Endodermal cell (in vitro differentiated cells): ENCODE measurements at regions not wholly inside any gene's neighbourhood (a gene's known extent, or its start where the extent isn't known, plus 50 kb on each side); places are given as distances from the start of the nearest gene placed in this dataset.

Source experiments
- DNase-seq: peaks from one replicate; pipeline ENCODE4 v3.0.0-alpha.2; 2017
- H3K27ac ChIP-seq: 2 replicates; pipeline ENCODE4 v1.5.1; 2013; ENCODE audit warnings: mild to moderate bottlenecking, low read depth, low read length, moderate library complexity
- H3K27me3 ChIP-seq: 2 replicates; pipeline ENCODE4 v1.6.1; 2013; ENCODE audit warnings: mild to moderate bottlenecking, low read length, moderate library complexity; ENCODE audit not compliant: insufficient read depth, control insufficient read depth, poor library complexity, severe bottlenecking
- H3K36me3 ChIP-seq: 2 replicates; pipeline ENCODE4 v1.7.0; 2013; ENCODE audit warnings: mild to moderate bottlenecking, low read length, moderate library complexity; ENCODE audit not compliant: control insufficient read depth, insufficient read depth
- H3K4me1 ChIP-seq: one replicate; pipeline ENCODE4 v1.7.0; 2013; ENCODE audit warnings: low read length; ENCODE audit not compliant: control insufficient read depth, insufficient read depth
- H3K4me3 ChIP-seq: 2 replicates; pipeline ENCODE4 v1.5.1; 2013; ENCODE audit warnings: mild to moderate bottlenecking, low read length, moderate library complexity
- H3K9ac ChIP-seq: 2 replicates; pipeline ENCODE4 v1.6.1; 2013; ENCODE audit warnings: mild to moderate bottlenecking, low read length, moderate library complexity; ENCODE audit not compliant: poor library complexity, severe bottlenecking; ENCODE audit errors: extremely low read depth
- H3K9me3 ChIP-seq: 2 replicates; pipeline ENCODE4 v1.6.1; 2013; ENCODE audit warnings: mild to moderate bottlenecking, low read length, moderate library complexity; ENCODE audit not compliant: control insufficient read depth
- H3K27ac Mint-ChIP-seq: 2 replicates; pipeline ENCODE4 v1.8.0; 2020; ENCODE audit warnings: mixed read lengths
- H3K27me3 Mint-ChIP-seq: 2 replicates; pipeline ENCODE4 v1.8.0; 2021; ENCODE audit warnings: mild to moderate bottlenecking, mixed read lengths; ENCODE audit not compliant: insufficient read depth
- H3K36me3 Mint-ChIP-seq: 2 replicates; pipeline ENCODE4 v1.8.0; 2020; ENCODE audit warnings: low read depth, mixed read lengths
- H3K4me1 Mint-ChIP-seq: 2 replicates; pipeline ENCODE4 v1.8.0; 2020; ENCODE audit warnings: mixed read lengths
- H3K4me3 Mint-ChIP-seq: 2 replicates; pipeline ENCODE4 v1.8.0; 2020; ENCODE audit warnings: mild to moderate bottlenecking, moderate library complexity, mixed read lengths
- H3K9me3 Mint-ChIP-seq: 2 replicates; pipeline ENCODE4 v1.8.0; 2020; ENCODE audit warnings: mild to moderate bottlenecking, mixed read lengths
- WGBS, 2 experiments: methylation state at CpG; one replicate each; pipeline versions ENCODE4 v1.1.5 to v1.1.7; 2013; ENCODE audit warnings: missing lambda C conversion rate in 2 of 2, mixed read lengths in 1 of 2; ENCODE audit not compliant: insufficient coverage in 1 of 2, insufficient read length in 1 of 2; 5-methylcytosine and 5-hydroxymethylcytosine counted together
- TF ChIP-seq, protein P1 (sequence below): fragments of 200-600 bp; sonication (generic); conservative IDR thresholded peaks from 2 replicates; pipeline ENCODE4 v1.5.0; 2021; ENCODE audit warnings: antibody characterized with exemption, mild to moderate bottlenecking

DNA sequence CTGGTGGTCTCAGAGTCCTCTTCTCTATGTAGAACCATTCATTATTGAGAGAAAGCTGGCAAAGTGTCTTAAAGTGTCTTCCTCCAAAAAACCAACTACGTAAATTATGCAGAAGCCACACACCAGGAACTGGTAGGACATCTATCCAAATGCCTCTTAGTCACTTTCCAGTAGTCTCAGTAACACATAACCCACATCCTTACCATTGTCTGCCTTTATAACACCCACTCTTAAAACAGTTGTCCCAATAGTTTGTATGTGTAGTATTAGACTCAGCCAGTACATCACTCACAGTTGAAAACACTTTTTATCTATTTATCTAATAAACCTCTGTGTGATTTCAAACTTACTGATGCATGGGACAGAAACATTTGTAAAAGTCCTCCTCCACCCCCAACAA lies 143.6 kb upstream of the HNRNPA3 start:
- Mint-ChIP-seq H3K4me1 (peaks cover 3% of the 10 kb centered on the region), H3K36me3 (no peaks in the 10 kb centered on the region), H3K27ac (no peak overlapping the region), H3K9me3 (no peaks in the 10 kb centered on the region), H3K27me3 (peaks cover 30% of the 10 kb centered on the region), H3K4me3 (no peak overlapping the region)
- Histone ChIP-seq H3K36me3 (no peaks in the 10 kb centered on the region), H3K27me3 (peaks cover 25% of the 10 kb centered on the region), H3K9ac (no peak overlapping the region), H3K27ac (no peak overlapping the region), H3K9me3 (no peaks in the 10 kb centered on the region), H3K4me3 (no peak overlapping the region), H3K4me1 (no peaks in the 10 kb centered on the region)
- 100% methylated on average over 1 of the region's 1 CpG; no CpG with 5 or more reads in 1 of the 2 experiments for WGBS, 2 experiments
- no peak for DNase-seq
- TF ChIP-seq, protein P1, sequence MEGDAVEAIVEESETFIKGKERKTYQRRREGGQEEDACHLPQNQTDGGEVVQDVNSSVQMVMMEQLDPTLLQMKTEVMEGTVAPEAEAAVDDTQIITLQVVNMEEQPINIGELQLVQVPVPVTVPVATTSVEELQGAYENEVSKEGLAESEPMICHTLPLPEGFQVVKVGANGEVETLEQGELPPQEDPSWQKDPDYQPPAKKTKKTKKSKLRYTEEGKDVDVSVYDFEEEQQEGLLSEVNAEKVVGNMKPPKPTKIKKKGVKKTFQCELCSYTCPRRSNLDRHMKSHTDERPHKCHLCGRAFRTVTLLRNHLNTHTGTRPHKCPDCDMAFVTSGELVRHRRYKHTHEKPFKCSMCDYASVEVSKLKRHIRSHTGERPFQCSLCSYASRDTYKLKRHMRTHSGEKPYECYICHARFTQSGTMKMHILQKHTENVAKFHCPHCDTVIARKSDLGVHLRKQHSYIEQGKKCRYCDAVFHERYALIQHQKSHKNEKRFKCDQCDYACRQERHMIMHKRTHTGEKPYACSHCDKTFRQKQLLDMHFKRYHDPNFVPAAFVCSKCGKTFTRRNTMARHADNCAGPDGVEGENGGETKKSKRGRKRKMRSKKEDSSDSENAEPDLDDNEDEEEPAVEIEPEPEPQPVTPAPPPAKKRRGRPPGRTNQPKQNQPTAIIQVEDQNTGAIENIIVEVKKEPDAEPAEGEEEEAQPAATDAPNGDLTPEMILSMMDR, result no peak

DNA sequence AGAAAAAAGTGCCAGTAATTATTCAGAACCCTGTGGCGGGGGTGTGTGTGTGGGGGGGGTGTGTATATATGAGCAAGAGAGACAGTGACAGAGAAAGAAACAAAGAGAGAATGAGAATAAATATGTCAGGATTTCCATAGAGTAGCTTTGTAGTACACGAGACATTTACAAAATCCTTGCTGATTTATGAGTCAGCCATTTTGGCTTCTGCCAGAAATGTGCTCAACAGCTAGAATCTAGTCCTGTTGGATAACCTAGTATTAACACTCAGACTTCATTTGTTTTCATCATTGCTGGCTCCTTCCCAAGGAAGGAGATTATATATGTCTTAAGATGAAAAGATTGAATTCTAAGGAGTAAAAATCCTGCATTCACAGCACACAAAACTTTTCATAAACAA lies 140.5 kb upstream of the HNRNPA3 start:
- peaks cover 16% of the 10 kb centered on the region for H3K4me1 Mint-ChIP-seq
- Histone ChIP-seq H3K4me3 (no peak overlapping the region), H3K4me1 (peaks cover 8% of the 10 kb centered on the region), H3K9ac (no peak overlapping the region), H3K9me3 (no peaks in the 10 kb centered on the region), H3K27ac (no peak overlapping the region), H3K36me3 (no peaks in the 10 kb centered on the region), H3K27me3 (peaks cover 33% of the 10 kb centered on the region)
- WGBS, 2 experiments, result 81 to 100% methylated on average over 1 to 2 of the region's 2 CpGs
- no peak overlapping the region for H3K27ac Mint-ChIP-seq
- no peaks in the 10 kb centered on the region for H3K9me3 Mint-ChIP-seq
- H3K27me3 Mint-ChIP-seq, result peaks cover 26% of the 10 kb centered on the region
- H3K4me3 Mint-ChIP-seq, result no peak overlapping the region
- no peaks in the 10 kb centered on the region for H3K36me3 Mint-ChIP-seq
- TF ChIP-seq, protein P1, result no peak
- no peak for DNase-seq

DNA sequence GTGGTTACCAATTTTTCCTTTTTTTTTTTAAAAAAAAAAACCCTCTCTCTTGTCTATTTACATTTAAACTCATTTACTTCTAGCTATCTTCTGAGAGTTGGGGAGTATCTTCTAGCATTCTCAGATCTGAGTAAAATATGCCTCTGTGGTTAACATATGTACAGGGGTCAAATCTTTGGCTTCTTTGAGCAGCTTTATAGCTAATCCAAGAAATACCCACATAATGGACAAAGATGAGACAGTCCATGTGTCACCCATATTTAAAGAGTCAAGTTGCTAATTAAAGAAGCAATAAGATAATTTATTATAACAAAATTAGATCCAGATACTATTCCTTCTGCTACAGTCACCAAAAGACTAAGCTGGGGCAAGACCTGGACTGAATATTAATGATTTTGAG lies 139.0 kb upstream of the HNRNPA3 start:
- H3K9me3 ChIP-seq, result no peaks in the 10 kb centered on the region
- peaks cover 37% of the 10 kb centered on the region for H3K27me3 ChIP-seq
- no peaks in the 10 kb centered on the region for H3K36me3 Mint-ChIP-seq
- H3K27me3 Mint-ChIP-seq, result peaks cover 28% of the 10 kb centered on the region
- no peak overlapping the region for H3K27ac ChIP-seq
- H3K9ac ChIP-seq, result no peak overlapping the region
- no peak overlapping the region for H3K4me3 ChIP-seq
- no peaks in the 10 kb centered on the region for H3K36me3 ChIP-seq
- no peak for DNase-seq
- TF ChIP-seq, protein P1, result no peak
- H3K4me3 Mint-ChIP-seq, result no peak overlapping the region
- H3K4me1 ChIP-seq, result peaks cover 10% of the 10 kb centered on the region
- H3K27ac Mint-ChIP-seq, result no peak overlapping the region
- H3K9me3 Mint-ChIP-seq, result no peaks in the 10 kb centered on the region
- peaks cover 16% of the 10 kb centered on the region for H3K4me1 Mint-ChIP-seq
